Smooth muscle cell (in vitro differentiated cells): ENCODE measurements at regions not wholly inside any gene's neighbourhood (a gene's known extent, or its start where the extent isn't known, plus 50 kb on each side); places are given as distances from the start of the nearest gene placed in this dataset.

Experiments used
- DNase-seq: peaks from one replicate; lab custom pipeline; 2025; ENCODE audit not compliant: unreplicated experiment; lab: John Stamatoyannopoulos, UW
- H2AFZ ChIP-seq: fragments of 200-600 bp; sonication (generic); 2 replicates; pipeline ENCODE4 v1.6.0; 2016; ENCODE audit warnings: antibody characterized with exemption, low read depth, mild to moderate bottlenecking
- H3F3A ChIP-seq: fragments of 200-600 bp; sonication (generic); 2 replicates; pipeline ENCODE4 v1.6.0; 2017; ENCODE audit warnings: antibody characterized with exemption, low read depth
- H3K27ac ChIP-seq: fragments of 200-600 bp; sonication (generic); 2 replicates; pipeline ENCODE4 v1.5.1; 2016; ENCODE audit warnings: low read depth, mild to moderate bottlenecking
- H3K27me3 ChIP-seq: fragments of 200-600 bp; sonication (generic); 2 replicates; pipeline ENCODE4 v1.6.1; 2016; ENCODE audit warnings: low read depth, mild to moderate bottlenecking
- H3K36me3 ChIP-seq: fragments of 200-600 bp; sonication (generic); 2 replicates; pipeline ENCODE4 v1.5.1; 2016; ENCODE audit warnings: low read depth
- H3K4me1 ChIP-seq: fragments of 200-600 bp; sonication (generic); 2 replicates; pipeline ENCODE4 v1.5.1; 2016; ENCODE audit warnings: low read depth
- H3K4me2 ChIP-seq: fragments of 200-600 bp; sonication (generic); 2 replicates; pipeline ENCODE4 v1.6.0; 2016; ENCODE audit warnings: mild to moderate bottlenecking
- H3K4me3 ChIP-seq: fragments of 200-600 bp; sonication (generic); 2 replicates; pipeline ENCODE4 v1.5.1; 2016; ENCODE audit warnings: mild to moderate bottlenecking
- H3K79me2 ChIP-seq: fragments of 200-600 bp; sonication (generic); 2 replicates; pipeline ENCODE4 v1.6.0; 2016; ENCODE audit warnings: low read depth, mild to moderate bottlenecking
- H3K9ac ChIP-seq: fragments of 200-600 bp; sonication (generic); 2 replicates; pipeline ENCODE4 v1.6.0; 2016; ENCODE audit warnings: low read depth
- H3K9me3 ChIP-seq: fragments of 200-600 bp; sonication (generic); replicated peaks from 2 replicates; pipeline ENCODE4 v1.5.1; 2016; ENCODE audit warnings: low read depth
- H4K20me1 ChIP-seq: fragments of 200-600 bp; sonication (generic); 2 replicates; pipeline ENCODE4 v1.6.0; 2016; ENCODE audit warnings: low read depth
- CTCF ChIP-seq: fragments of 200-600 bp; sonication (generic); IDR thresholded peaks from 2 replicates; pipeline ENCODE4 v1.5.1; 2017; ENCODE audit warnings: borderline replicate concordance, mild to moderate bottlenecking, antibody characterized with exemption; ENCODE audit not compliant: insufficient read depth, poor library complexity, severe bottlenecking
- WGBS: methylation state at CpG from one replicate; pipeline ENCODE4 v1.1.7; 2016; ENCODE audit warnings: low lambda C conversion rate; 5-methylcytosine and 5-hydroxymethylcytosine counted together

GRCh38 chr5:23234197-23234596 is 273.2 kb upstream of the PRDM9 start:
- Histone ChIP-seq H4K20me1 (no peaks in the 10 kb centered on the region), H3F3A (no peaks in the 10 kb centered on the region), H3K27ac (no peak overlapping the region), H2AFZ (no peak overlapping the region), H3K79me2 (no peaks in the 10 kb centered on the region), H3K4me1 (no peaks in the 10 kb centered on the region), H3K4me2 (no peak overlapping the region), H3K9me3 (no peaks in the 10 kb centered on the region), H3K27me3 (no peaks in the 10 kb centered on the region), H3K36me3 (no peaks in the 10 kb centered on the region), H3K9ac (no peak overlapping the region), H3K4me3 (no peak overlapping the region)
- WGBS = 65% methylated on average over 4 of the region's 4 CpGs
- DNase-seq = no peak
- TF ChIP-seq CTCF = no peak

GRCh38 chr5:23223846-23224245 is 283.6 kb upstream of the PRDM9 start:
- TF ChIP-seq CTCF = no peak
- H3K4me2 ChIP-seq = no peak overlapping the region
- no peaks in the 10 kb centered on the region for H3K27me3 ChIP-seq
- H3K36me3 ChIP-seq = no peaks in the 10 kb centered on the region
- no peak for DNase-seq
- no peak overlapping the region for H3K27ac ChIP-seq
- no peaks in the 10 kb centered on the region for H3K4me1 ChIP-seq
- no peak overlapping the region for H3K9ac ChIP-seq
- no peaks in the 10 kb centered on the region for H3F3A ChIP-seq
- H3K4me3 ChIP-seq = no peak overlapping the region
- H4K20me1 ChIP-seq = no peaks in the 10 kb centered on the region
- no peak overlapping the region for H2AFZ ChIP-seq
- no peaks in the 10 kb centered on the region for H3K79me2 ChIP-seq
- H3K9me3 ChIP-seq = no peaks in the 10 kb centered on the region

DNA sequence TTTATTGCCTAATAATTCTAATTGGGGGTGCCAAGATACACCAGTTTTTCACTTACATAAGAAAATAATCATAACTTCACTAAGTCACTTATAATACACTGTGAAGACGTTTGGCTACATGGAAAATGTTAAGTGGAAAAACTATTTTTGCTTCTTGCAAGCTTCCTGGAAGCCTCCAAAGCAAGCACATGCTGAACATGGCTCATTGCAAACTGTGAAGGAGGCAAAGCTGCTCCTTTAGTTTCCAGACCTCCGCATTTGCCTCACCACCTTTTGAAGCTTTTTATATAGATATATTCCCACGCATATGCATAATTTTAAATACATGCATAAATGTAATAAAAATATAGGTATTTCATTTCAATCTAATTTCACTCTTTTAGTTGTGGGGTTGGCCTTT is 285.6 kb upstream of the PRDM9 start:
- no peaks in the 10 kb centered on the region for H4K20me1 ChIP-seq
- TF ChIP-seq CTCF = no peak
- no peak for DNase-seq
- no peaks in the 10 kb centered on the region for H3K36me3 ChIP-seq
- H3K9ac ChIP-seq = no peak overlapping the region
- H3K27me3 ChIP-seq = no peaks in the 10 kb centered on the region
- H3K4me1 ChIP-seq = no peaks in the 10 kb centered on the region
- H3K79me2 ChIP-seq = no peaks in the 10 kb centered on the region
- no peaks in the 10 kb centered on the region for H3F3A ChIP-seq
- no peak overlapping the region for H3K27ac ChIP-seq
- H2AFZ ChIP-seq = no peak overlapping the region
- H3K4me2 ChIP-seq = no peak overlapping the region
- WGBS = 84% methylated on average over 3 of the region's 3 CpGs
- H3K9me3 ChIP-seq = no peaks in the 10 kb centered on the region
- H3K4me3 ChIP-seq = no peak overlapping the region

- Histone ChIP-seq H3K27me3 (no peaks in the 10 kb centered on the region), H3K36me3 (no peaks in the 10 kb centered on the region), H3K4me2 (no peak overlapping the region), H3K4me1 (no peaks in the 10 kb centered on the region), H3K4me3 (no peak overlapping the region), H2AFZ (no peak overlapping the region), H3F3A (no peaks in the 10 kb centered on the region), H3K9ac (no peak overlapping the region), H3K79me2 (no peaks in the 10 kb centered on the region), H3K27ac (no peak overlapping the region), H4K20me1 (no peaks in the 10 kb centered on the region), H3K9me3 (no peaks in the 10 kb centered on the region)
- TF ChIP-seq CTCF = no peak
- DNase-seq = no peak
- WGBS = 81% methylated on average over 1 of the region's 1 CpG
These were observed 290.2 kb upstream of the PRDM9 start for GRCh38 chr5:23217159-23217558.
